ENCODE measurements at regions not wholly inside any gene's neighbourhood (a gene's known extent, or its start where the extent isn't known, plus 50 kb on each side); places are given as distances from the start of the nearest gene placed in this dataset.
A peak's percentile ranks its signal among the peaks of the same experiment; 100 is the strongest.

DNA sequence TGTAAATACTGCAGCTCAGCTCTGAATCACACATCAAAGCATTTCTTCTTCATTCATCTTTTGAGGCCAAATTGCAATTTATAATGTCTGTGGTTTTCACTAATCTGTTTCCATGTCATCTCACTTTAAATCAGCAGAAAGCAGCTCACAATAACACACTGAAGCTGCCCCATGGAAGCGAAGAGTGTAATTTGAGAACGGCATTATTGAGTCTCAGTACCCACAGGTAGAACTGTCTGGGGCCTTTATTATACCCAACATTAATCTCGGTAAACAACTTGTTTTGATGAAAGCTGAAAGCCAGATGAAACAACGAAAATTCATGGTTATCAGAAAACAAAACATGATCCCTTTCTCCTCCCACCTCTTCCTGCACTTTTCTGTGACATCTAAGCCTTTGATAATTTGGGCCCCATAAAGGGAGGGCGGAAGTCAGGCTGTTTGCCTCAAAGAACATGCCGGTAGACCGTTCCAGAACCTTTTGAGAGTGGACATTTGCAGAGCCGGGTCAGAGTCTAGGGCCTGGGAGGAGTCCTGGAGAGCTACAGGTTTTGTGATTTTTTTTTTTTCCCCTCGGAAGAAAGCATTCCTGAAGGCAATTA is 68.2 kb upstream of the SESN3 start:
- ATAC-seq = peak; percentile 42; the same call in 1 of the 2 replicates
- Mint-ChIP-seq H3K4me3 (no peak overlapping the region), H3K27ac (peak overlapping the region; percentile 58; the same call in 1 of the 2 replicates), H3K4me1 (peaks cover 66% of the 10 kb centered on the region), H3K27me3 (ENCODE audit: low read depth) (no peaks in the 10 kb centered on the region; the same call in 1 of the 2 replicates), H3K36me3 (no peaks in the 10 kb centered on the region), H3K9me3 (no peaks in the 10 kb centered on the region)
- ChIA-PET POLR2A (interaction anchor here (0.7 kb wide), 1 partner anchor 301 kb away, joined by 3 read pairs; no protein-coding TSS in a partner anchor), CTCF (interaction anchor here (1.7 kb wide), 2 partner anchors 140 to 147 kb away, joined by 5 read pairs; no protein-coding TSS in a partner anchor)
- TF ChIP-seq, protein P1, sequence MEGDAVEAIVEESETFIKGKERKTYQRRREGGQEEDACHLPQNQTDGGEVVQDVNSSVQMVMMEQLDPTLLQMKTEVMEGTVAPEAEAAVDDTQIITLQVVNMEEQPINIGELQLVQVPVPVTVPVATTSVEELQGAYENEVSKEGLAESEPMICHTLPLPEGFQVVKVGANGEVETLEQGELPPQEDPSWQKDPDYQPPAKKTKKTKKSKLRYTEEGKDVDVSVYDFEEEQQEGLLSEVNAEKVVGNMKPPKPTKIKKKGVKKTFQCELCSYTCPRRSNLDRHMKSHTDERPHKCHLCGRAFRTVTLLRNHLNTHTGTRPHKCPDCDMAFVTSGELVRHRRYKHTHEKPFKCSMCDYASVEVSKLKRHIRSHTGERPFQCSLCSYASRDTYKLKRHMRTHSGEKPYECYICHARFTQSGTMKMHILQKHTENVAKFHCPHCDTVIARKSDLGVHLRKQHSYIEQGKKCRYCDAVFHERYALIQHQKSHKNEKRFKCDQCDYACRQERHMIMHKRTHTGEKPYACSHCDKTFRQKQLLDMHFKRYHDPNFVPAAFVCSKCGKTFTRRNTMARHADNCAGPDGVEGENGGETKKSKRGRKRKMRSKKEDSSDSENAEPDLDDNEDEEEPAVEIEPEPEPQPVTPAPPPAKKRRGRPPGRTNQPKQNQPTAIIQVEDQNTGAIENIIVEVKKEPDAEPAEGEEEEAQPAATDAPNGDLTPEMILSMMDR (IDR thresholded peaks at IDR 0.05) = no peak
- TF ChIP-seq, protein P2, sequence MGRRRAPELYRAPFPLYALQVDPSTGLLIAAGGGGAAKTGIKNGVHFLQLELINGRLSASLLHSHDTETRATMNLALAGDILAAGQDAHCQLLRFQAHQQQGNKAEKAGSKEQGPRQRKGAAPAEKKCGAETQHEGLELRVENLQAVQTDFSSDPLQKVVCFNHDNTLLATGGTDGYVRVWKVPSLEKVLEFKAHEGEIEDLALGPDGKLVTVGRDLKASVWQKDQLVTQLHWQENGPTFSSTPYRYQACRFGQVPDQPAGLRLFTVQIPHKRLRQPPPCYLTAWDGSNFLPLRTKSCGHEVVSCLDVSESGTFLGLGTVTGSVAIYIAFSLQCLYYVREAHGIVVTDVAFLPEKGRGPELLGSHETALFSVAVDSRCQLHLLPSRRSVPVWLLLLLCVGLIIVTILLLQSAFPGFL (CRISPR knock-in tag; IDR thresholded peaks at IDR 0.05; ENCODE audit: borderline replicate concordance) = no peak
- no peak for TF ChIP-seq IRF2 (CRISPR knock-in tag; IDR thresholded peaks at IDR 0.05; ENCODE audit: borderline replicate concordance, low read depth)
- TF ChIP-seq ETV6 (CRISPR knock-in tag; IDR thresholded peaks at IDR 0.05) = no peak; the same call in 1 of the 2 replicates
- no peak for TF ChIP-seq ZNF317 (CRISPR knock-in tag; IDR thresholded peaks at IDR 0.05; ENCODE audit: borderline replicate concordance, low read depth)
- no peak for TF ChIP-seq NR3C1 (CRISPR knock-in tag; conservative IDR thresholded peaks at IDR 0.05; ENCODE audit: low read depth)
- TF ChIP-seq KAT7 (CRISPR knock-in tag; IDR thresholded peaks at IDR 0.05; ENCODE audit: borderline replicate concordance) = no peak
- TF ChIP-seq MYBL2 (CRISPR knock-in tag; IDR thresholded peaks at IDR 0.05) = no peak
- TF ChIP-seq SMAD3 (CRISPR knock-in tag; IDR thresholded peaks at IDR 0.05; ENCODE audit: borderline replicate concordance) = no peak
- TF ChIP-seq, protein P3, sequence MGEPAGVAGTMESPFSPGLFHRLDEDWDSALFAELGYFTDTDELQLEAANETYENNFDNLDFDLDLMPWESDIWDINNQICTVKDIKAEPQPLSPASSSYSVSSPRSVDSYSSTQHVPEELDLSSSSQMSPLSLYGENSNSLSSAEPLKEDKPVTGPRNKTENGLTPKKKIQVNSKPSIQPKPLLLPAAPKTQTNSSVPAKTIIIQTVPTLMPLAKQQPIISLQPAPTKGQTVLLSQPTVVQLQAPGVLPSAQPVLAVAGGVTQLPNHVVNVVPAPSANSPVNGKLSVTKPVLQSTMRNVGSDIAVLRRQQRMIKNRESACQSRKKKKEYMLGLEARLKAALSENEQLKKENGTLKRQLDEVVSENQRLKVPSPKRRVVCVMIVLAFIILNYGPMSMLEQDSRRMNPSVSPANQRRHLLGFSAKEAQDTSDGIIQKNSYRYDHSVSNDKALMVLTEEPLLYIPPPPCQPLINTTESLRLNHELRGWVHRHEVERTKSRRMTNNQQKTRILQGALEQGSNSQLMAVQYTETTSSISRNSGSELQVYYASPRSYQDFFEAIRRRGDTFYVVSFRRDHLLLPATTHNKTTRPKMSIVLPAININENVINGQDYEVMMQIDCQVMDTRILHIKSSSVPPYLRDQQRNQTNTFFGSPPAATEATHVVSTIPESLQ (CRISPR knock-in tag; IDR thresholded peaks at IDR 0.05) = no peak
- TF ChIP-seq TP53 (CRISPR knock-in tag; IDR thresholded peaks at IDR 0.05) = no peak
- no peak for TF ChIP-seq ELF4 (CRISPR knock-in tag; IDR thresholded peaks at IDR 0.05; ENCODE audit: low read depth)
- TF ChIP-seq, protein P4, sequence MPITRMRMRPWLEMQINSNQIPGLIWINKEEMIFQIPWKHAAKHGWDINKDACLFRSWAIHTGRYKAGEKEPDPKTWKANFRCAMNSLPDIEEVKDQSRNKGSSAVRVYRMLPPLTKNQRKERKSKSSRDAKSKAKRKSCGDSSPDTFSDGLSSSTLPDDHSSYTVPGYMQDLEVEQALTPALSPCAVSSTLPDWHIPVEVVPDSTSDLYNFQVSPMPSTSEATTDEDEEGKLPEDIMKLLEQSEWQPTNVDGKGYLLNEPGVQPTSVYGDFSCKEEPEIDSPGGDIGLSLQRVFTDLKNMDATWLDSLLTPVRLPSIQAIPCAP (CRISPR knock-in tag; IDR thresholded peaks at IDR 0.05) = no peak
- no peak for DNase-seq (ENCODE audit: low spot score)

DNA sequence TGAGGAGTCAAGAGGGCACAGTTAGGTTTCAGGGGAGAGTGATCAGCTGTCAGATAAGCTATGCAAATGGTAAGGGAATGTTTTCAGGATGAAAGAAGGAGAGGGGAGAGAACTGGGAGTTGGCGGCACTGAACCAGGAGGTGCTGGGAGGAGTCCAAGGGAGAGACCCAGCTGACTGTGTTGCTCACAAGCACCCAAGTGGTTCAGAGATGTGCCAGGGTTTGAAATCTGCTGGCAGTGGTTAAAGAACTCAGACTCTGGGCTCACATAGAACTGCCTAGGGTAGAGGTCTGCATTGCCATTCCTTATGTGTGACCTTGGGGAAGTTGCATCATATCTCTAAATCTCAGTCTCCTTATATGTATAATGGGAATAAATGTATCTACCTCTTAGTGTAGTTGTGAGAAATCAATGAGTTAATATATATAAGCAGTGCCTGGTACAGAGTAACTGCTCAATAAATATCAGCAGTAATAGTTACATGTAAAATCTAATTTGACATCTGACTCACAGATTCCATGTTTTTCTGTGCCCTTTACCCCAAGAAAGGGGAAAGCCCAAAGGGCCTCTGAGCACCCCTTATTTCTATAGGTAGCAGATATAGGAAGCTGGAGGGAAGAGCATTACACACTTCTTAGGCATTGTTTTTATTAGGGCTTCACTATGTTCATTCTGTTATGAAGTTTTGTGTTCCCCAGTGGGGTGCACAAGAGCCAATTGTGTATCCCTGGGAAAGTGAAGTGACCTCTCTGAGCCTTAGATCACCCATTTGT is 66.9 kb upstream of the SESN3 start:
- no peak overlapping the region for H3K27ac Mint-ChIP-seq
- H3K4me3 Mint-ChIP-seq = no peak overlapping the region
- DNase-seq (ENCODE audit: low spot score) = no peak
- no peaks in the 10 kb centered on the region; the same call in 1 of the 2 replicates for H3K27me3 Mint-ChIP-seq (ENCODE audit: low read depth)
- H3K9me3 Mint-ChIP-seq = no peaks in the 10 kb centered on the region
- no peaks in the 10 kb centered on the region for H3K36me3 Mint-ChIP-seq
- peaks cover 69% of the 10 kb centered on the region for H3K4me1 Mint-ChIP-seq
- ChIA-PET CTCF (interaction anchor here (1.2 to 1.3 kb wide), 2 partner anchors 8 to 146 kb away, joined by 3 to 5 read pairs; no protein-coding TSS in a partner anchor), POLR2A (no interaction called here)
- ATAC-seq = no peak
- TF ChIP-seq, protein P5, sequence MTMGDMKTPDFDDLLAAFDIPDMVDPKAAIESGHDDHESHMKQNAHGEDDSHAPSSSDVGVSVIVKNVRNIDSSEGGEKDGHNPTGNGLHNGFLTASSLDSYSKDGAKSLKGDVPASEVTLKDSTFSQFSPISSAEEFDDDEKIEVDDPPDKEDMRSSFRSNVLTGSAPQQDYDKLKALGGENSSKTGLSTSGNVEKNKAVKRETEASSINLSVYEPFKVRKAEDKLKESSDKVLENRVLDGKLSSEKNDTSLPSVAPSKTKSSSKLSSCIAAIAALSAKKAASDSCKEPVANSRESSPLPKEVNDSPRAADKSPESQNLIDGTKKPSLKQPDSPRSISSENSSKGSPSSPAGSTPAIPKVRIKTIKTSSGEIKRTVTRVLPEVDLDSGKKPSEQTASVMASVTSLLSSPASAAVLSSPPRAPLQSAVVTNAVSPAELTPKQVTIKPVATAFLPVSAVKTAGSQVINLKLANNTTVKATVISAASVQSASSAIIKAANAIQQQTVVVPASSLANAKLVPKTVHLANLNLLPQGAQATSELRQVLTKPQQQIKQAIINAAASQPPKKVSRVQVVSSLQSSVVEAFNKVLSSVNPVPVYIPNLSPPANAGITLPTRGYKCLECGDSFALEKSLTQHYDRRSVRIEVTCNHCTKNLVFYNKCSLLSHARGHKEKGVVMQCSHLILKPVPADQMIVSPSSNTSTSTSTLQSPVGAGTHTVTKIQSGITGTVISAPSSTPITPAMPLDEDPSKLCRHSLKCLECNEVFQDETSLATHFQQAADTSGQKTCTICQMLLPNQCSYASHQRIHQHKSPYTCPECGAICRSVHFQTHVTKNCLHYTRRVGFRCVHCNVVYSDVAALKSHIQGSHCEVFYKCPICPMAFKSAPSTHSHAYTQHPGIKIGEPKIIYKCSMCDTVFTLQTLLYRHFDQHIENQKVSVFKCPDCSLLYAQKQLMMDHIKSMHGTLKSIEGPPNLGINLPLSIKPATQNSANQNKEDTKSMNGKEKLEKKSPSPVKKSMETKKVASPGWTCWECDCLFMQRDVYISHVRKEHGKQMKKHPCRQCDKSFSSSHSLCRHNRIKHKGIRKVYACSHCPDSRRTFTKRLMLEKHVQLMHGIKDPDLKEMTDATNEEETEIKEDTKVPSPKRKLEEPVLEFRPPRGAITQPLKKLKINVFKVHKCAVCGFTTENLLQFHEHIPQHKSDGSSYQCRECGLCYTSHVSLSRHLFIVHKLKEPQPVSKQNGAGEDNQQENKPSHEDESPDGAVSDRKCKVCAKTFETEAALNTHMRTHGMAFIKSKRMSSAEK (CRISPR knock-in tag; IDR thresholded peaks at IDR 0.05; ENCODE audit: borderline replicate concordance) = no peak
- TF ChIP-seq CBFB (CRISPR knock-in tag; IDR thresholded peaks at IDR 0.05; ENCODE audit: low read depth) = no peak
- TF ChIP-seq NFE2L1 (CRISPR knock-in tag; IDR thresholded peaks at IDR 0.05) = no peak
- no peak for TF ChIP-seq ZNF396 (CRISPR knock-in tag; IDR thresholded peaks at IDR 0.05; ENCODE audit: borderline replicate concordance)
- TF ChIP-seq, protein P6, sequence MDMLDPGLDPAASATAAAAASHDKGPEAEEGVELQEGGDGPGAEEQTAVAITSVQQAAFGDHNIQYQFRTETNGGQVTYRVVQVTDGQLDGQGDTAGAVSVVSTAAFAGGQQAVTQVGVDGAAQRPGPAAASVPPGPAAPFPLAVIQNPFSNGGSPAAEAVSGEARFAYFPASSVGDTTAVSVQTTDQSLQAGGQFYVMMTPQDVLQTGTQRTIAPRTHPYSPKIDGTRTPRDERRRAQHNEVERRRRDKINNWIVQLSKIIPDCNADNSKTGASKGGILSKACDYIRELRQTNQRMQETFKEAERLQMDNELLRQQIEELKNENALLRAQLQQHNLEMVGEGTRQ (CRISPR knock-in tag; IDR thresholded peaks at IDR 0.05) = no peak
- TF ChIP-seq CREB1 (CRISPR knock-in tag; IDR thresholded peaks at IDR 0.05) = no peak
- TF ChIP-seq, protein P7, sequence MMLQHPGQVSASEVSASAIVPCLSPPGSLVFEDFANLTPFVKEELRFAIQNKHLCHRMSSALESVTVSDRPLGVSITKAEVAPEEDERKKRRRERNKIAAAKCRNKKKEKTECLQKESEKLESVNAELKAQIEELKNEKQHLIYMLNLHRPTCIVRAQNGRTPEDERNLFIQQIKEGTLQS (CRISPR knock-in tag; conservative IDR thresholded peaks at IDR 0.05) = no peak
- no peak for TF ChIP-seq NR3C1 (CRISPR knock-in tag; conservative IDR thresholded peaks at IDR 0.05; ENCODE audit: low read depth)
- no peak for TF ChIP-seq NFYB (CRISPR knock-in tag; conservative IDR thresholded peaks at IDR 0.05; ENCODE audit: low read depth)
- no peak for TF ChIP-seq ZNF317 (CRISPR knock-in tag; IDR thresholded peaks at IDR 0.05; ENCODE audit: borderline replicate concordance, low read depth)
- no peak for TF ChIP-seq MYBL2 (CRISPR knock-in tag; IDR thresholded peaks at IDR 0.05)

All from WTC11 (cell line).